ENCODE measurements at regions not wholly inside any gene's neighbourhood (a gene's known extent, or its start where the extent isn't known, plus 50 kb on each side); places are given as distances from the start of the nearest gene placed in this dataset.
A peak's percentile ranks its signal among the peaks of the same experiment; 100 is the strongest.

GRCh38 chr2:163264341-163264740 lies 425.8 kb upstream of the KCNH7 start:
- no peak for DNase-seq

GRCh38 chr2:163259489-163259888 lies 420.9 kb upstream of the KCNH7 start:
- no peak for DNase-seq

- no peak for DNase-seq
Measured at GRCh38 chr2:163255086-163255485, 416.5 kb upstream of the KCNH7 start.

GRCh38 chr2:163253621-163254285 lies 415.2 kb upstream of the KCNH7 start:
- DNase-seq: no peak

GRCh38 chr2:163252199-163252598 lies 413.6 kb upstream of the KCNH7 start:
- DNase-seq: no peak

GRCh38 chr2:163248376-163249253 lies 410.0 kb upstream of the KCNH7 start:
- DNase-seq: no peak

- DNase-seq: no peak
Measured at GRCh38 chr2:163247847-163248220, 409.3 kb upstream of the KCNH7 start.

- DNase-seq: no peak
Measured at GRCh38 chr2:163247156-163247846, 408.7 kb upstream of the KCNH7 start.

GRCh38 chr2:163246135-163246534 lies 407.6 kb upstream of the KCNH7 start:
- DNase-seq: no peak

- no peak for DNase-seq
Measured at GRCh38 chr2:163236553-163236952, 398.0 kb upstream of the KCNH7 start.

- DNase-seq: no peak
Measured at GRCh38 chr2:163231666-163232065, 393.1 kb upstream of the KCNH7 start.

GRCh38 chr2:163213661-163214081 lies 375.1 kb upstream of the KCNH7 start:
- DNase-seq: no peak

GRCh38 chr2:163210430-163210918 lies 371.9 kb upstream of the KCNH7 start:
- no peak for DNase-seq

GRCh38 chr2:163207693-163208370 lies 369.3 kb upstream of the KCNH7 start:
- no peak for DNase-seq

- DNase-seq: no peak
Measured at GRCh38 chr2:163205589-163206254, 367.2 kb upstream of the KCNH7 start.

- DNase-seq: no peak
Measured at GRCh38 chr2:163200741-163201140, 362.2 kb upstream of the KCNH7 start.

- DNase-seq: no peak
Measured at GRCh38 chr2:163198972-163199371, 360.4 kb upstream of the KCNH7 start.

GRCh38 chr2:163198007-163198406 lies 359.4 kb upstream of the KCNH7 start:
- DNase-seq: no peak

GRCh38 chr2:163191372-163191771 lies 352.8 kb upstream of the KCNH7 start:
- DNase-seq: peak; percentile 51 to 54

GRCh38 chr2:163187995-163188655 lies 349.6 kb upstream of the KCNH7 start:
- DNase-seq: no peak

- DNase-seq: no peak
Measured at GRCh38 chr2:163187119-163187518, 348.6 kb upstream of the KCNH7 start.

- DNase-seq: no peak
Measured at GRCh38 chr2:163185160-163185559, 346.6 kb upstream of the KCNH7 start.

Measured in inflammatory macrophage (primary cell).